A549 (cell line): ENCODE measurements at regions not wholly inside any gene's neighbourhood (a gene's known extent, or its start where the extent isn't known, plus 50 kb on each side); places are given as distances from the start of the nearest gene placed in this dataset.

Experiments
- CHD2 ChIP-seq: fragments of 150-350 bp; IDR thresholded peaks from 2 replicates; pipeline ENCODE4 v1.6.1; 2014; ENCODE audit warnings: low read length; ENCODE audit not compliant: partially characterized antibody
- CTCF ChIP-seq: fragments of >200 bp; sonication (Bioruptor Twin); formaldehyde crosslinking; IDR thresholded peaks from 3 replicates; pipeline ENCODE4 v1.5.1; 2016
- EP300 ChIP-seq, 2 experiments: fragments of >200 bp; sonication (Bioruptor Twin); formaldehyde crosslinking; IDR thresholded peaks; 2 replicates in 1 of 2; 3 replicates in 1 of 2; pipeline ENCODE4 v1.6.1; 2016 to 2017
- FOXS1 ChIP-seq: fragments of 250-450 bp; sonication (Bioruptor Pico); IDR thresholded peaks from 2 replicates; pipeline ENCODE4 v1.5.0; 2020; ENCODE audit warnings: mild to moderate bottlenecking, moderate library complexity
- HOXA7 ChIP-seq: fragments of 250-450 bp; sonication (Bioruptor Pico); IDR thresholded peaks from 2 replicates; pipeline ENCODE4 v1.5.0; 2020; ENCODE audit warnings: mild to moderate bottlenecking, moderate library complexity
- KDM1A ChIP-seq: fragments of 200-600 bp; sonication (generic); IDR thresholded peaks from 2 replicates; pipeline ENCODE4 v1.6.1; 2016; ENCODE audit warnings: low read depth, mild to moderate bottlenecking
- MAX ChIP-seq: IDR thresholded peaks from 2 replicates; pipeline ENCODE4 v1.6.1; 2012
- PBX3 ChIP-seq: IDR thresholded peaks from 2 replicates; pipeline ENCODE4 v1.6.1; 2012
- RAD21 ChIP-seq, 2 experiments: fragments of >200 bp in 1 of 2; sonication (Bioruptor Twin) in 1 of 2; formaldehyde crosslinking in 1 of 2; IDR thresholded peaks in 1 of 2; conservative IDR thresholded peaks in 1 of 2; 2 replicates in 1 of 2; 3 replicates in 1 of 2; pipeline ENCODE4 v1.6.1; 2012 to 2018; ENCODE audit warnings: inconsistent platforms in 1 of 2
- RCOR1 ChIP-seq: fragments of 150-350 bp; IDR thresholded peaks from 2 replicates; pipeline ENCODE4 v1.6.1; 2014; ENCODE audit warnings: antibody characterized with exemption, low read length, low read depth
- RFX5 ChIP-seq: fragments of 450-650 bp; IDR thresholded peaks from 2 replicates; pipeline ENCODE4 v1.7.1; 2014; ENCODE audit warnings: antibody characterized with exemption, mild to moderate bottlenecking, moderate library complexity

GRCh38 chr7:21194936-21195335 is 232.9 kb upstream of the SP4 start:
- TF ChIP-seq CTCF (no peak), EP300 (IDR thresholded peaks at IDR 0.05) (no peak), RAD21 (conservative IDR thresholded peaks at IDR 0.05 in 1 of 2, IDR thresholded peaks at IDR 0.05 in 1 of 2) (no peak), KDM1A (no peak), CHD2 (no peak), MAX (no peak), RCOR1 (no peak), HOXA7 (CRISPR knock-in tag) (no peak), PBX3 (no peak), RFX5 (no peak), FOXS1 (no peak)
